NT2/D1 (cell line): ENCODE measurements at regions not wholly inside any gene's neighbourhood (a gene's known extent, or its start where the extent isn't known, plus 50 kb on each side); places are given as distances from the start of the nearest gene placed in this dataset.

Experiments
- SUZ12 ChIP-seq: IDR thresholded peaks from 2 replicates; pipeline ENCODE4 v1.6.1; 2011; ENCODE audit not compliant: insufficient read length, insufficient read depth; ENCODE audit errors: extremely low read depth
- YY1 ChIP-seq: IDR thresholded peaks from 2 replicates; pipeline ENCODE4 v1.6.1; 2011; ENCODE audit not compliant: insufficient read length, insufficient read depth
- ZNF274 ChIP-seq: IDR thresholded peaks from 2 replicates; pipeline ENCODE4 v1.6.1; 2011; ENCODE audit warnings: mild to moderate bottlenecking, low read depth, low read length

- TF ChIP-seq ZNF274 (no peak), SUZ12 (no peak), YY1 (no peak)
Observed at GRCh38 chr14:83611491-83611890, 1918.5 kb upstream of the FLRT2 start.
